ENCODE measurements at regions not wholly inside any gene's neighbourhood (a gene's known extent, or its start where the extent isn't known, plus 50 kb on each side); places are given as distances from the start of the nearest gene placed in this dataset.

DNA sequence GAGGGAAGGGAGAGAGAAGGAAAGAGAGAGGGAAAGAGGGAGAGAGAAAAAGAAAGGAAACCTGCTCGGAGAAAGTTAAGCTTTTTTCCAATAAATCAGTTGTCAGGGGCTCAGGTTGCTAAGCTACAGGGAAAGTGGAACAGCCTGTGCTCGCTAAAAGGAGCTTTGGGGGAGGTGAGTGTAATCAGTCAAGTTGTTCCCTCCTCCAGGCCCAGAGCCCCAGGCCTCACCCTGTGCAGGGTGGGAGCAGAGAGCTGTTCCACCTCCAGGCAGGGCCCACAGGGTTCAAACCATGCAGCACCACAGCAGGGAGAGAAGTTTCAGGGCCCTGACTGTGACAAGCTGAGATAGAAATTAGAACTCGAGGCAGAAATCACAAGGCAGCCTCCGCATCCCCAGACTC, 56.4 kb upstream of the PPP1CB start (continued):
- TF ChIP-seq, protein P1, sequence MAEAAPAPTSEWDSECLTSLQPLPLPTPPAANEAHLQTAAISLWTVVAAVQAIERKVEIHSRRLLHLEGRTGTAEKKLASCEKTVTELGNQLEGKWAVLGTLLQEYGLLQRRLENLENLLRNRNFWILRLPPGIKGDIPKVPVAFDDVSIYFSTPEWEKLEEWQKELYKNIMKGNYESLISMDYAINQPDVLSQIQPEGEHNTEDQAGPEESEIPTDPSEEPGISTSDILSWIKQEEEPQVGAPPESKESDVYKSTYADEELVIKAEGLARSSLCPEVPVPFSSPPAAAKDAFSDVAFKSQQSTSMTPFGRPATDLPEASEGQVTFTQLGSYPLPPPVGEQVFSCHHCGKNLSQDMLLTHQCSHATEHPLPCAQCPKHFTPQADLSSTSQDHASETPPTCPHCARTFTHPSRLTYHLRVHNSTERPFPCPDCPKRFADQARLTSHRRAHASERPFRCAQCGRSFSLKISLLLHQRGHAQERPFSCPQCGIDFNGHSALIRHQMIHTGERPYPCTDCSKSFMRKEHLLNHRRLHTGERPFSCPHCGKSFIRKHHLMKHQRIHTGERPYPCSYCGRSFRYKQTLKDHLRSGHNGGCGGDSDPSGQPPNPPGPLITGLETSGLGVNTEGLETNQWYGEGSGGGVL (tag by site-specific recombination; IDR thresholded peaks at IDR 0.05), result peak; percentile 40; the same call in 1 of the 2 replicates
- peak; percentile 89 for TF ChIP-seq ZIC2 (tag by site-specific recombination; IDR thresholded peaks at IDR 0.05)

DNA sequence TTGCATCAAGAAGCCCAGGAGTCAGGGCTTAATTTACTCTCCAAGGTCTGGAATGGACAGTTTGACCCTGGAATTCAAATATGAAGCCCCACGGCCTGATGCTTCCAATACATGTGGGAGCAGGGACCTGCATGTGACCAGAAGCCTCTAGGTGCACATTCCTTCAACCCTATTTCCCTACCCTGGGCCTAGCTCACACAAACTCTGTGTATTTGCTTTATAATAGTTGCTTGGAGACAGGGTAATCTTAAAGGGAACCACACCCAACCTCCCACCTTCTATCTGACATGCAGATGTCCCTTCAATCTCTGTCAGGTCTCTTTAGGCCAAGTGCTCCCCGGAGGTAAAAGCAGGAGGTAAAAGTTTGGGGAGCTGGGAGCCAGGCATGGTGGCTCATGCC, 55.4 kb upstream of the PPP1CB start:
- H3K4me1 ChIP-seq (ENCODE audit: control insufficient read depth, insufficient read depth, low read length), result peaks cover 5% of the 10 kb centered on the region
- POLR2A ChIA-PET, result interaction anchor here (0.5 kb wide), 1 partner anchor 28 kb away, joined by 4 read pairs; no protein-coding TSS in a partner anchor
- no peaks in the 10 kb centered on the region for H3K9me3 ChIP-seq (ENCODE audit: control insufficient read depth, insufficient read depth, low read depth, low read length)
- TF ChIP-seq, protein P2, sequence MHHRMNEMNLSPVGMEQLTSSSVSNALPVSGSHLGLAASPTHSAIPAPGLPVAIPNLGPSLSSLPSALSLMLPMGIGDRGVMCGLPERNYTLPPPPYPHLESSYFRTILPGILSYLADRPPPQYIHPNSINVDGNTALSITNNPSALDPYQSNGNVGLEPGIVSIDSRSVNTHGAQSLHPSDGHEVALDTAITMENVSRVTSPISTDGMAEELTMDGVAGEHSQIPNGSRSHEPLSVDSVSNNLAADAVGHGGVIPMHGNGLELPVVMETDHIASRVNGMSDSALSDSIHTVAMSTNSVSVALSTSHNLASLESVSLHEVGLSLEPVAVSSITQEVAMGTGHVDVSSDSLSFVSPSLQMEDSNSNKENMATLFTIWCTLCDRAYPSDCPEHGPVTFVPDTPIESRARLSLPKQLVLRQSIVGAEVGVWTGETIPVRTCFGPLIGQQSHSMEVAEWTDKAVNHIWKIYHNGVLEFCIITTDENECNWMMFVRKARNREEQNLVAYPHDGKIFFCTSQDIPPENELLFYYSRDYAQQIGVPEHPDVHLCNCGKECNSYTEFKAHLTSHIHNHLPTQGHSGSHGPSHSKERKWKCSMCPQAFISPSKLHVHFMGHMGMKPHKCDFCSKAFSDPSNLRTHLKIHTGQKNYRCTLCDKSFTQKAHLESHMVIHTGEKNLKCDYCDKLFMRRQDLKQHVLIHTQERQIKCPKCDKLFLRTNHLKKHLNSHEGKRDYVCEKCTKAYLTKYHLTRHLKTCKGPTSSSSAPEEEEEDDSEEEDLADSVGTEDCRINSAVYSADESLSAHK (tag by site-specific recombination; IDR thresholded peaks at IDR 0.05), result no peak
- TF ChIP-seq, protein P3, sequence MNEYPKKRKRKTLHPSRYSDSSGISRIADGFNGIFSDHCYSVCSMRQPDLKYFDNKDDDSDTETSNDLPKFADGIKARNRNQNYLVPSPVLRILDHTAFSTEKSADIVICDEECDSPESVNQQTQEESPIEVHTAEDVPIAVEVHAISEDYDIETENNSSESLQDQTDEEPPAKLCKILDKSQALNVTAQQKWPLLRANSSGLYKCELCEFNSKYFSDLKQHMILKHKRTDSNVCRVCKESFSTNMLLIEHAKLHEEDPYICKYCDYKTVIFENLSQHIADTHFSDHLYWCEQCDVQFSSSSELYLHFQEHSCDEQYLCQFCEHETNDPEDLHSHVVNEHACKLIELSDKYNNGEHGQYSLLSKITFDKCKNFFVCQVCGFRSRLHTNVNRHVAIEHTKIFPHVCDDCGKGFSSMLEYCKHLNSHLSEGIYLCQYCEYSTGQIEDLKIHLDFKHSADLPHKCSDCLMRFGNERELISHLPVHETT (tag by site-specific recombination; IDR thresholded peaks at IDR 0.05), result no peak
- TF ChIP-seq ZNF266 (tag by site-specific recombination; IDR thresholded peaks at IDR 0.05; ENCODE audit: low read depth) (no peak), ZEB2 (tag by site-specific recombination; IDR thresholded peaks at IDR 0.05) (no peak), ZBTB48 (tag by site-specific recombination; IDR thresholded peaks at IDR 0.05) (no peak)
- TF ChIP-seq, protein P4, sequence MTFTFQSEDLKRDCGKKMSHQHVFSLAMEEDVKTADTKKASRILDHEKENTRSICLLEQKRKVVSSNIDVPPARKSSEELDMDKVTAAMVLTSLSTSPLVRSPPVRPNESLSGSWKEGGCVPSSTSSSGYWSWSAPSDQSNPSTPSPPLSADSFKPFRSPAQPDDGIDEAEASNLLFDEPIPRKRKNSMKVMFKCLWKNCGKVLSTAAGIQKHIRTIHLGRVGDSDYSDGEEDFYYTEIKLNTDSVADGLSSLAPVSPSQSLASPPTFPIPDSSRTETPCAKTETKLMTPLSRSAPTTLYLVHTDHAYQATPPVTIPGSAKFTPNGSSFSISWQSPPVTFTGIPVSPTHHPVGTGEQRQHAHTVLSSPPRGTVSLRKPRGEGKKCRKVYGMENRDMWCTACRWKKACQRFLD (tag by site-specific recombination; IDR thresholded peaks at IDR 0.05), result no peak
- TF ChIP-seq, protein P5, sequence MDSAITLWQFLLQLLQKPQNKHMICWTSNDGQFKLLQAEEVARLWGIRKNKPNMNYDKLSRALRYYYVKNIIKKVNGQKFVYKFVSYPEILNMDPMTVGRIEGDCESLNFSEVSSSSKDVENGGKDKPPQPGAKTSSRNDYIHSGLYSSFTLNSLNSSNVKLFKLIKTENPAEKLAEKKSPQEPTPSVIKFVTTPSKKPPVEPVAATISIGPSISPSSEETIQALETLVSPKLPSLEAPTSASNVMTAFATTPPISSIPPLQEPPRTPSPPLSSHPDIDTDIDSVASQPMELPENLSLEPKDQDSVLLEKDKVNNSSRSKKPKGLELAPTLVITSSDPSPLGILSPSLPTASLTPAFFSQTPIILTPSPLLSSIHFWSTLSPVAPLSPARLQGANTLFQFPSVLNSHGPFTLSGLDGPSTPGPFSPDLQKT (IDR thresholded peaks at IDR 0.05; ENCODE audit: borderline replicate concordance, low read depth, low read length), result no peak
- no peak overlapping the region for H3K4me3 ChIP-seq (ENCODE audit: low read depth, low read length)
- H3K27ac ChIP-seq (ENCODE audit: extremely low read depth, low read depth, low read length), result no peak overlapping the region
- CTCF ChIA-PET, result interaction anchor here (2.9 kb wide), 1 partner anchor 102 kb away, joined by 10 read pairs; no protein-coding TSS in a partner anchor
- no peaks in the 10 kb centered on the region for H3K36me3 ChIP-seq (ENCODE audit: control insufficient read depth in 2 of 2, insufficient read depth in 1 of 2, low read length in 2 of 2)

DNA sequence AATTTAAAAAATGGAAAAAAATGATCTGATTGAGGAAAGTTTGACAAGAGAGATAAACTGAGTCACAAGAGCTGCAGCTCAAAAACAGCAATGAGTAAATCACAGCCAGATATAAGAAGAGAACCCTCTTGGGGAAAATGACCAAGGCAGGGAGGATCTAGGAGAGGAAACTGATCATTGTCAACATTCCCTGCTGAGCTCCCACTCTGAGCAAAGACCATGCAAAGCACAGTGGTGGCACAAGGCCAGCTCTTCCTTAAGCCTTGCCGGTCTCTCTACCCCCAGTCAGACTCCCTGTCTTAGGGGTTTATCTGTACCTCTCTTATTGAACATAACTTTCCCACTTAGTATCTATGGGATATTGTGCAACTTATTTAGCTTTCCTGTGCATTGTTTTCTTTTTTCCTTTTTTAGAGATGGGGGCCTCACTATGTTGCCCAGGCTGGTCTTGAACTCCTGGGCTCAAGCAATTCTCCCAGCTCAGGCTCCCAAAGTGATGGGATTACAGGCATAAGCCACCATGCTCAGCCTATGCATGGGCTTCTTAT, 54.0 kb upstream of the PPP1CB start:
- no peaks in the 10 kb centered on the region for H3K4me1 ChIP-seq (ENCODE audit: control insufficient read depth, insufficient read depth, low read length)
- POLR2A ChIA-PET, result no interaction called here
- H3K4me3 ChIP-seq (ENCODE audit: low read depth, low read length), result no peak overlapping the region
- no peaks in the 10 kb centered on the region for H3K36me3 ChIP-seq (ENCODE audit: control insufficient read depth in 2 of 2, insufficient read depth in 1 of 2, low read length in 2 of 2)
- H3K9me3 ChIP-seq (ENCODE audit: control insufficient read depth, insufficient read depth, low read depth, low read length), result no peaks in the 10 kb centered on the region
- no peak overlapping the region for H3K27ac ChIP-seq (ENCODE audit: extremely low read depth, low read depth, low read length)
- TF ChIP-seq GLIS1 (tag by site-specific recombination; IDR thresholded peaks at IDR 0.05), result peak; percentile 61
- TF ChIP-seq ZIC2 (tag by site-specific recombination; IDR thresholded peaks at IDR 0.05), result 0 out of 2 replicates have a peak, but pooled peaks have one; percentile 25
- TF ChIP-seq, protein P6, sequence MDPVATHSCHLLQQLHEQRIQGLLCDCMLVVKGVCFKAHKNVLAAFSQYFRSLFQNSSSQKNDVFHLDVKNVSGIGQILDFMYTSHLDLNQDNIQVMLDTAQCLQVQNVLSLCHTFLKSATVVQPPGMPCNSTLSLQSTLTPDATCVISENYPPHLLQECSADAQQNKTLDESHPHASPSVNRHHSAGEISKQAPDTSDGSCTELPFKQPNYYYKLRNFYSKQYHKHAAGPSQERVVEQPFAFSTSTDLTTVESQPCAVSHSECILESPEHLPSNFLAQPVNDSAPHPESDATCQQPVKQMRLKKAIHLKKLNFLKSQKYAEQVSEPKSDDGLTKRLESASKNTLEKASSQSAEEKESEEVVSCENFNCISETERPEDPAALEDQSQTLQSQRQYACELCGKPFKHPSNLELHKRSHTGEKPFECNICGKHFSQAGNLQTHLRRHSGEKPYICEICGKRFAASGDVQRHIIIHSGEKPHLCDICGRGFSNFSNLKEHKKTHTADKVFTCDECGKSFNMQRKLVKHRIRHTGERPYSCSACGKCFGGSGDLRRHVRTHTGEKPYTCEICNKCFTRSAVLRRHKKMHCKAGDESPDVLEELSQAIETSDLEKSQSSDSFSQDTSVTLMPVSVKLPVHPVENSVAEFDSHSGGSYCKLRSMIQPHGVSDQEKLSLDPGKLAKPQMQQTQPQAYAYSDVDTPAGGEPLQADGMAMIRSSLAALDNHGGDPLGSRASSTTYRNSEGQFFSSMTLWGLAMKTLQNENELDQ (tag by site-specific recombination; IDR thresholded peaks at IDR 0.05; ENCODE audit: low read depth), result no peak
- TF ChIP-seq ZNF785 (tag by site-specific recombination; IDR thresholded peaks at IDR 0.05), result no peak
- CTCF ChIA-PET, result interaction anchor here (0.7 kb wide), 1 partner anchor 25 kb away, joined by 5 read pairs; no protein-coding TSS in a partner anchor
